ENCODE measurements at regions not wholly inside any gene's neighbourhood (a gene's known extent, or its start where the extent isn't known, plus 50 kb on each side); places are given as distances from the start of the nearest gene placed in this dataset.

DNA sequence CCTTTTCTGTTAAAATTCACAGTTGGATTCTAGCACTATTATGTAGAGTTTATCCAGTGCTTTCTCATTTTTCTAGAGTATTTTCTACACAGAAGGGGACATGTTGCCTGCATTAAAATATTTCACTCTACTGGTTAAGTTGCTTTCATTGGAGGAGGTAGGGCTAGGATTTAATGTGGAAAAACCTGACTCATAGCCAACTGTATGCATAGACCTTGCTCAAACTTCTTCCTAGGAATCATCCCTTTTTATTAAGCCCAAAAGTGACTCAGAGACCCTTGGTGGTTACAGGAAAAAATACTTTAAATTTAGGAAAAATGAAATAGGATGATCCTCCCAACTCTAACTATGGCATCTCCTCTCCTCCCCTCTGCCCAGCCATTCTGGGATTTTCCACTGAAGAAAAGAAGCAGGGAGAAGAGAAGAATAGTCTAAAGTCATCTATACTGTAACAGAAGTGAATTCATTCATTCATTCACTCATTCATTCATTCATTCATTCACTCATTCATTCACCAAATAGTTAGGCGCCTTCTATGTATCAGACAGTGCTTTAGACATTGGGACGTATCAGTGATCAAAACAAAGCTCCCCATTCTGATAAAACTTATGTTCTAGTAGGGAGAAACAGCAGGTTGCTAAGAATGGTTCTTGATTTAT lies 109.0 kb upstream of the HTR2A start:
- no peaks in the 10 kb centered on the region for H3K9me3 ChIP-seq
- H3K4me1 ChIP-seq (ENCODE audit: low read depth): no peaks in the 10 kb centered on the region
- DNase-seq (no peak), ATAC-seq (no peak)
- intact Hi-C loops (cut with DNase I, micrococcal nuclease): no loop called here
- TF ChIP-seq, protein P1, sequence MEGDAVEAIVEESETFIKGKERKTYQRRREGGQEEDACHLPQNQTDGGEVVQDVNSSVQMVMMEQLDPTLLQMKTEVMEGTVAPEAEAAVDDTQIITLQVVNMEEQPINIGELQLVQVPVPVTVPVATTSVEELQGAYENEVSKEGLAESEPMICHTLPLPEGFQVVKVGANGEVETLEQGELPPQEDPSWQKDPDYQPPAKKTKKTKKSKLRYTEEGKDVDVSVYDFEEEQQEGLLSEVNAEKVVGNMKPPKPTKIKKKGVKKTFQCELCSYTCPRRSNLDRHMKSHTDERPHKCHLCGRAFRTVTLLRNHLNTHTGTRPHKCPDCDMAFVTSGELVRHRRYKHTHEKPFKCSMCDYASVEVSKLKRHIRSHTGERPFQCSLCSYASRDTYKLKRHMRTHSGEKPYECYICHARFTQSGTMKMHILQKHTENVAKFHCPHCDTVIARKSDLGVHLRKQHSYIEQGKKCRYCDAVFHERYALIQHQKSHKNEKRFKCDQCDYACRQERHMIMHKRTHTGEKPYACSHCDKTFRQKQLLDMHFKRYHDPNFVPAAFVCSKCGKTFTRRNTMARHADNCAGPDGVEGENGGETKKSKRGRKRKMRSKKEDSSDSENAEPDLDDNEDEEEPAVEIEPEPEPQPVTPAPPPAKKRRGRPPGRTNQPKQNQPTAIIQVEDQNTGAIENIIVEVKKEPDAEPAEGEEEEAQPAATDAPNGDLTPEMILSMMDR (IDR thresholded peaks at IDR 0.05): no peak
- no peak overlapping the region for H3K4me3 ChIP-seq
- H3K36me3 ChIP-seq (ENCODE audit: low read depth): no peaks in the 10 kb centered on the region

GRCh38 chr13:47004540-47004939 lies 107.7 kb upstream of the HTR2A start:
- Histone ChIP-seq H3K4me3 (no peak overlapping the region), H3K9me3 (no peaks in the 10 kb centered on the region), H3K4me1 (ENCODE audit: low read depth) (no peaks in the 10 kb centered on the region), H3K36me3 (ENCODE audit: low read depth) (no peaks in the 10 kb centered on the region)
- ATAC-seq (no peak), DNase-seq (no peak)
- intact Hi-C loops (cut with DNase I, micrococcal nuclease): no loop called here
- TF ChIP-seq, protein P1 (IDR thresholded peaks at IDR 0.05): no peak

DNA sequence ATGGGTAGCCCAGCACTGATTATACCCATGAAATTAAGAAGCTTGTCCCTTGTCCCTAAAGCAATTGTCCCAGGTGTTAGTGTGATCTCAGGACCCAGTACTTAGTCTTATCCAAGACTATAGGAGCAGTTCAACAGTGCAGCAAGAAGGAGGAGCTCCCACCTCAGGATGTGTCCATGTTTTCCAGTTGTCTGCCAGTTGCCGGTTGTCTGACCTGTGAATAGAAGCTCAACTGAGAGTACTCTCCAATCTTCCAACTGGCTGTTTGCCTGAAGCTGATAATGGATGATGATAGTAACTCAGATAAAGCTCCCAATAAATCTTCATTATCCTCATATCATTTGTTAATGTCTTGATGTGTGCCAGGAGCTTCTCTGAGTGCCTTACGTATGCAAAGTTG lies 107.2 kb upstream of the HTR2A start:
- TF ChIP-seq, protein P1 (IDR thresholded peaks at IDR 0.05): no peak
- H3K4me3 ChIP-seq: no peak overlapping the region
- no peaks in the 10 kb centered on the region for H3K36me3 ChIP-seq (ENCODE audit: low read depth)
- no peak for ATAC-seq
- no peaks in the 10 kb centered on the region for H3K4me1 ChIP-seq (ENCODE audit: low read depth)
- no peak for DNase-seq
- no peaks in the 10 kb centered on the region for H3K9me3 ChIP-seq
- intact Hi-C loops (cut with DNase I, micrococcal nuclease): no loop called here

DNA sequence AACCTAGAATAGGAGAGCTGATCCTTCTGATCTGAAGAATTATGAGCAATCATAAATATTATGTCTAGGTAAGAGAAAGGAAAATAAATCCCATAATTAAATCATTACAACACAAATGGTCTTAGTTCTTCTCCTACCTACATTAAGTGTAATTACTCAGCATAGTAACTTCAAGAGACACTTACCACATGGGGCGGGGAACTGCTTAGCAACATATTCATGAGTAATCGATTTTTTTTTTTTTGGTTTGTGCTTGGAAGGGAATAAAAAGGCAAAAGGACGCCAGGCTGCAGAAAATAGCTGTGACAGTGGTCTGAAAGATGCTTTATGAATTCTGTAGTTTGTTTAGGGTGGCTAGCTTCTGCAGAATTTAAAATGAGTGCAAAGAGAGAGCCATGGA lies 103.3 kb upstream of the HTR2A start:
- no peak for DNase-seq
- no peaks in the 10 kb centered on the region for H3K4me1 ChIP-seq (ENCODE audit: low read depth)
- no peaks in the 10 kb centered on the region for H3K9me3 ChIP-seq
- ATAC-seq: no peak
- TF ChIP-seq, protein P1 (IDR thresholded peaks at IDR 0.05): no peak
- no peaks in the 10 kb centered on the region for H3K36me3 ChIP-seq (ENCODE audit: low read depth)
- H3K4me3 ChIP-seq: no peak overlapping the region
- intact Hi-C loops (cut with DNase I, micrococcal nuclease): no loop called here

- DNase-seq: no peak
- intact Hi-C loops (cut with DNase I, micrococcal nuclease): no loop called here
- TF ChIP-seq, protein P1 (IDR thresholded peaks at IDR 0.05): no peak
- Histone ChIP-seq H3K4me3 (no peak overlapping the region), H3K36me3 (ENCODE audit: low read depth) (no peaks in the 10 kb centered on the region), H3K9me3 (no peaks in the 10 kb centered on the region), H3K4me1 (ENCODE audit: low read depth) (no peaks in the 10 kb centered on the region)
- no peak for ATAC-seq
Observed at GRCh38 chr13:46996316-46997030, 99.6 kb upstream of the HTR2A start.
